Testis (tissue), 2 donors: ENCODE measurements at regions not wholly inside any gene's neighbourhood (a gene's known extent, or its start where the extent isn't known, plus 50 kb on each side); places are given as distances from the start of the nearest gene placed in this dataset.

Experiments
- DNase-seq: peaks from one replicate; pipeline ENCODE4 v3.0.0-alpha.2; 2019
- H3K27ac ChIP-seq, 2 donors: fragments of 200-600 bp; sonication (generic); one replicate each; pipeline ENCODE4 v1.5.1; 2019
- H3K27me3 ChIP-seq: fragments of 200-600 bp; sonication (generic); one replicate; pipeline ENCODE4 v1.5.1; 2019
- H3K36me3 ChIP-seq: fragments of 200-600 bp; sonication (generic); one replicate; pipeline ENCODE4 v1.5.1; 2017; ENCODE audit warnings: low read depth; ENCODE audit errors: missing control alignments
- H3K4me1 ChIP-seq: fragments of 200-600 bp; sonication (generic); one replicate; pipeline ENCODE4 v1.5.1; 2019
- H3K4me3 ChIP-seq, 2 donors: fragments of 200-600 bp; sonication (generic); one replicate each; pipeline ENCODE4 v1.5.1; 2017 to 2019
- H3K9me3 ChIP-seq: fragments of 200-600 bp; sonication (generic); one replicate; pipeline ENCODE4 v1.5.1; 2017
- POLR2A ChIP-seq: fragments of 450-650 bp; IDR thresholded peaks from one replicate; pipeline ENCODE4 v1.6.1; 2017; ENCODE audit warnings: antibody characterized with exemption, mild to moderate bottlenecking, moderate library complexity
- WGBS, 2 donors: methylation state at CpG; one replicate each; pipeline ENCODE4 v1.1.5; 2018; 5-methylcytosine and 5-hydroxymethylcytosine counted together
- intact Hi-C: fragments of 100-400 bp; cut with DNase I; formaldehyde crosslinking; loops from one replicate; pipeline ENCODE4 v1.15.1; 2023; ENCODE audit warnings: low total_unique reads
- TF ChIP-seq, protein P1 (sequence below), 3 experiments: fragments of 450-650 bp in 2 of 3; fragments of 200-600 bp in 1 of 3; sonication (generic) in 1 of 3; IDR thresholded peaks; one replicate each; pipeline ENCODE4 v1.5.1; 2016 to 2019; ENCODE audit warnings: antibody characterized with exemption in 3 of 3, mild to moderate bottlenecking in 2 of 3, moderate library complexity in 1 of 3

DNA sequence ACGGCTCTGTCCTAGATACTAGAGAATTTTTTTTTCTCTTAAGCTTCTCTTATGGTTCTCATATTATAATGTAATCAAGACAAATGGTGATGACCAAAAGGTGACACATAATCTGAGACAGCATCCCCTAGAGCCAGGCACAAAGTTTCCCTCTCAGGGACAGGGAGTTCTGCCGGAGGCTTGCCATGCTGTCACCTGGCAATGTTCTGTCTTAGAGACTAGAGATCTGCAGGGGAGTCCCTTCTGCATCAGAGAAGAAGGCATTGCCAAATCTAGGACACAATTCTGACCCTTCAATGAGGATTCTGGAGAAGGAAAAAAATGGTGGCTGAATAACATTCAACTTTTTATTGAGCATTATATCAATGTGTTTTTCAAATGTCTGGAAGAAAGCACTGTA lies 261.2 kb upstream of the TRPC7 start:
- DNase-seq = no peak
- no peak overlapping the region for H3K4me3 ChIP-seq
- no peaks in the 10 kb centered on the region for H3K27me3 ChIP-seq
- TF ChIP-seq, protein P1, sequence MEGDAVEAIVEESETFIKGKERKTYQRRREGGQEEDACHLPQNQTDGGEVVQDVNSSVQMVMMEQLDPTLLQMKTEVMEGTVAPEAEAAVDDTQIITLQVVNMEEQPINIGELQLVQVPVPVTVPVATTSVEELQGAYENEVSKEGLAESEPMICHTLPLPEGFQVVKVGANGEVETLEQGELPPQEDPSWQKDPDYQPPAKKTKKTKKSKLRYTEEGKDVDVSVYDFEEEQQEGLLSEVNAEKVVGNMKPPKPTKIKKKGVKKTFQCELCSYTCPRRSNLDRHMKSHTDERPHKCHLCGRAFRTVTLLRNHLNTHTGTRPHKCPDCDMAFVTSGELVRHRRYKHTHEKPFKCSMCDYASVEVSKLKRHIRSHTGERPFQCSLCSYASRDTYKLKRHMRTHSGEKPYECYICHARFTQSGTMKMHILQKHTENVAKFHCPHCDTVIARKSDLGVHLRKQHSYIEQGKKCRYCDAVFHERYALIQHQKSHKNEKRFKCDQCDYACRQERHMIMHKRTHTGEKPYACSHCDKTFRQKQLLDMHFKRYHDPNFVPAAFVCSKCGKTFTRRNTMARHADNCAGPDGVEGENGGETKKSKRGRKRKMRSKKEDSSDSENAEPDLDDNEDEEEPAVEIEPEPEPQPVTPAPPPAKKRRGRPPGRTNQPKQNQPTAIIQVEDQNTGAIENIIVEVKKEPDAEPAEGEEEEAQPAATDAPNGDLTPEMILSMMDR (IDR thresholded peaks at IDR 0.05) = no peak
- TF ChIP-seq POLR2A = no peak
- intact Hi-C loops = no loop called here
- no peak overlapping the region for H3K27ac ChIP-seq
- peaks cover 8% of the 10 kb centered on the region for H3K4me1 ChIP-seq
- no peaks in the 10 kb centered on the region for H3K9me3 ChIP-seq
- no peaks in the 10 kb centered on the region for H3K36me3 ChIP-seq
- 82 to 93% methylated on average over 2 of the region's 2 CpGs for WGBS, 2 donors

DNA sequence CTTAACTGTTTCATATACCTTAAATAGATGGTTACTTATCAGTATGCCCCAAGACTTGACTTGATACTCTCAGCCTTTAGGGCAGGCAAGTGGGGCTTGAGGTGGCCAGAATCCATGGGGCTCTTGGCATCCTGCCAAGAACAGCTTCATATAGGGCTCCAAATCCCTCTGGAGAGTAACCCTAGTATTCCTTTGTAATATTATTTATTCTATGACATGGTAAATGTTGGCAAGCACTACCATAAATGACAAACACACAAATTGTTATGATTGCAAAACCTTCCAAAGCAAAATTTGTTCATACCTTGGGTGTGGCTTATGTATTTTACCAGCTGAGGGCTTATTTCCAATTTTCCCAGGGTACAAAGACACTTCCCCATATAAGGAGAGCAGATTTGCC lies 257.4 kb upstream of the TRPC7 start:
- H3K27me3 ChIP-seq = no peaks in the 10 kb centered on the region
- no peaks in the 10 kb centered on the region for H3K36me3 ChIP-seq
- no peak for DNase-seq
- H3K9me3 ChIP-seq = no peaks in the 10 kb centered on the region
- no peak overlapping the region for H3K4me3 ChIP-seq
- no peaks in the 10 kb centered on the region for H3K4me1 ChIP-seq
- H3K27ac ChIP-seq = no peak overlapping the region
- no peak for TF ChIP-seq POLR2A
- TF ChIP-seq, protein P1 (IDR thresholded peaks at IDR 0.05) = no peak
- intact Hi-C loops = no loop called here

DNA sequence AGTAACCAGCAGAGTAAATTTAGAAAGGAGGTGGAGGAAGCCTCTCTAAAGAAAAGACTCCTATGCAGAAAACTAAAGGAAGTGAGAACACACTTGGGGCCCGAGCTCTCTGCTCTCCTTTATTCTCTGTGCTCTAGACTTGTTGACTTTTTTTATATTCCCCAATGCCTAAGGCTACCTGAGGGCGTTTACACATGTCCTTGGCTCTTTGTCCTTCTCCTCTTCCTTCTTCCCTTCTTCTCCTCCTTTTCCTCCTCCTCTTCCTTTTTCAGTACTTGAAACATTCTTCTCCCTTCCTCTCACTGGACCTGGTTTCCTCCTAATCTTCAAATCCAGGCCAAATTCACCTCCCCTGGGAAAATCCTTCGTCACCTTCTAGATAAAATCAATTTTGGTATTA lies 256.4 kb upstream of the TRPC7 start:
- 66 to 76% methylated on average over 3 of the region's 3 CpGs for WGBS, 2 donors
- TF ChIP-seq POLR2A = no peak
- TF ChIP-seq, protein P1 (IDR thresholded peaks at IDR 0.05) = no peak
- Histone ChIP-seq H3K9me3 (no peaks in the 10 kb centered on the region), H3K36me3 (no peaks in the 10 kb centered on the region), H3K4me1 (no peaks in the 10 kb centered on the region), H3K27me3 (no peaks in the 10 kb centered on the region), H3K4me3 (no peak overlapping the region), H3K27ac (no peak overlapping the region)
- intact Hi-C loops = no loop called here
- DNase-seq = no peak

DNA sequence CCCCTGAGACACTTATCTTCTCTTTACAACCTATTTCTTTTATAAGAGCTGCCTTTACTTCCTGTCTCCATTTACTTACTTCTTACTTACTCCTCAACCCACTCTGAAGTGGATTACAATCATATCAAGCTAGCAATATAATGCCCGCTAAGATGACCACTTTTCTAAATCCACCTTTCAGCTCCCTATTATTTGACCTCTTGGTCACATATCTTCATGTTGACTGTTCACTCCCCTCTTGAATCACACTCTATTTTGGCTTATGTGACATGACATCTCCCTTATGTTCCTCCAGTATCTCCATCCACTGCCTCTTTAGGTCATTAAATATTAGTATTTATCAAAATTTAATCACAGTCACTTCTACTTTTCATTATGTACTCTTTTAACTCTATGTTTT lies 255.3 kb upstream of the TRPC7 start:
- no peak for DNase-seq
- no peak for TF ChIP-seq POLR2A
- no peaks in the 10 kb centered on the region for H3K27me3 ChIP-seq
- H3K36me3 ChIP-seq = no peaks in the 10 kb centered on the region
- no peaks in the 10 kb centered on the region for H3K9me3 ChIP-seq
- 95 to 100% methylated on average over 1 of the region's 1 CpG for WGBS, 2 donors
- H3K27ac ChIP-seq = no peak overlapping the region
- intact Hi-C loops = no loop called here
- H3K4me3 ChIP-seq = no peak overlapping the region
- H3K4me1 ChIP-seq = no peaks in the 10 kb centered on the region

DNA sequence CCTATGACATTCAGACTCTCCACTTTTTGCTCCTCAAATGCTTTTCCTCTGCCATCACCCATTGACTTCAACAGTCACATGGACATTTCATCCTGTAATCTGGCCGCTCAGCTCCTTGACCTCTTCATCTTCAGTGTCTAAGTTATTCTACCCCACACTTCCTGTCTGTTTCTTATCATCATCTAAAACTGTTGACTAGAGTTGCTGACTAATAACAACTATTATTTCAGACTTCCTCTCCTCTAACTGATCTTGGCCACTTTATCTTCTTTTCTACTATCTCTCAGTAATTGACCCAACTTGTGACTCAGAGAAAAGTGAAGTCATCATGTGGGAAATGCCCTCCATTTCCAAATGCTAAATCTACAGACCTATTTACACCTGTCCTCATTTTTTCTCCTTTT lies 254.7 kb upstream of the TRPC7 start:
- no peak overlapping the region for H3K27ac ChIP-seq
- DNase-seq = no peak

More for the DNA sequence above, 254.7 kb upstream of the TRPC7 start:
- no peaks in the 10 kb centered on the region for H3K27me3 ChIP-seq
- H3K9me3 ChIP-seq = no peaks in the 10 kb centered on the region
- 49 to 65% methylated on average over 1 of the region's 1 CpG for WGBS, 2 donors
- no peaks in the 10 kb centered on the region for H3K36me3 ChIP-seq
- intact Hi-C loops = no loop called here
- no peaks in the 10 kb centered on the region for H3K4me1 ChIP-seq
- no peak overlapping the region for H3K4me3 ChIP-seq
- no peak for TF ChIP-seq POLR2A
- TF ChIP-seq, protein P1 (IDR thresholded peaks at IDR 0.05) = no peak
